Thymus (tissue), 11 donors: ENCODE measurements at regions not wholly inside any gene's neighbourhood (a gene's known extent, or its start where the extent isn't known, plus 50 kb on each side); places are given as distances from the start of the nearest gene placed in this dataset.
"Not testable (repeated sequence)": the region's sequence is repeated elsewhere in the genome, so short reads cannot be mapped to it uniquely, and the experiment has no call there.

Experiments
- DNase-seq, 9 donors: peaks; one replicate each; pipeline ENCODE4 v3.0.0-alpha.2; 2013; ENCODE audit warnings: low spot score in 9 of 9, low read depth in 6 of 9, missing footprints in 1 of 9
- H3K27ac ChIP-seq, 2 donors: one replicate each; pipeline ENCODE4 v1.5.1; 2013; ENCODE audit warnings: control low read depth in 1 of 2, low read depth in 1 of 2, low read length in 1 of 2, mild to moderate bottlenecking in 1 of 2, moderate library complexity in 1 of 2
- H3K27me3 ChIP-seq, 2 donors: one replicate each; pipeline ENCODE4 v1.5.1; 2013; ENCODE audit warnings: low read length in 1 of 2; ENCODE audit not compliant: control insufficient read depth in 2 of 2, insufficient read depth in 1 of 2
- H3K36me3 ChIP-seq, 2 donors: one replicate each; pipeline ENCODE4 v1.5.1; 2013; ENCODE audit warnings: low read length in 1 of 2, mild to moderate bottlenecking in 1 of 2, moderate library complexity in 1 of 2; ENCODE audit not compliant: control insufficient read depth in 2 of 2, insufficient read depth in 2 of 2
- H3K4me1 ChIP-seq, 2 donors: one replicate each; pipeline ENCODE4 v1.5.1; 2013; ENCODE audit warnings: low read length in 2 of 2; ENCODE audit not compliant: control insufficient read depth in 2 of 2, insufficient read depth in 2 of 2
- H3K4me3 ChIP-seq, 2 donors: one replicate each; pipeline ENCODE4 v1.5.1; 2013; ENCODE audit warnings: low read length in 2 of 2, control low read depth in 1 of 2, mild to moderate bottlenecking in 1 of 2
- H3K9me3 ChIP-seq, 2 donors: one replicate each; pipeline ENCODE4 v1.5.1; 2013; ENCODE audit warnings: low read length in 1 of 2, mild to moderate bottlenecking in 1 of 2; ENCODE audit not compliant: control insufficient read depth in 2 of 2, insufficient read depth in 1 of 2
- WGBS: extraction: QIAGEN DNeasy Blood & Tissue Kit; methylation state at CpG from one replicate; pipeline ENCODE4 v1.1.7; 2013; 5-methylcytosine and 5-hydroxymethylcytosine counted together
- donor health status: healthy.

GRCh38 chr16:63776437-63776836, 1345.4 kb downstream of the CDH11 start:
- no peak for DNase-seq
- Histone ChIP-seq H3K4me1 (no peaks in the 10 kb centered on the region), H3K4me3 (no peak overlapping the region)

DNA sequence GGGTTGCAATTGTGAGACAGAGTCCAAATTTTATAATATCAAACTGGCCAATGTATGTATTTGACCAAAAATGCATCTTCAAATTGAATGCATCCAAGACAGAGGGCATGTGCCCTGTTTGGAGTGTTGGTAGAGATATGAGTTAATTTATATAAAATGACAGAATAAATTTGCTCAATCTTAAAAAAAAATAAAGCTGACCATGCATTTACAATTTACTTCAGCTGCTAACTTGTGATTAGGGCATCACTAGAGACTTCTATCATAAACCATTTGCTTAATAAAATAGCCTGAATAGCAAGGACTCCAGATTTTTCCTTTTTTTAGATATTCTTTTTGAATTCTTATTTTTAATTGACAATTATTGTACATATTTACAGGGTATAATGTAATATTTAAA, 1345.8 kb downstream of the CDH11 start:
- no peak overlapping the region for H3K27ac ChIP-seq
- no peaks in the 10 kb centered on the region for H3K4me1 ChIP-seq
- no peaks in the 10 kb centered on the region for H3K9me3 ChIP-seq
- no peak overlapping the region for H3K4me3 ChIP-seq
- no peaks in the 10 kb centered on the region for H3K36me3 ChIP-seq
- H3K27me3 ChIP-seq, result no peaks in the 10 kb centered on the region
- no peak for DNase-seq

More at GRCh38 chr16:63776437-63776836, 1345.4 kb downstream of the CDH11 start:
- Histone ChIP-seq H3K27me3 (no peaks in the 10 kb centered on the region), H3K27ac (no peak overlapping the region), H3K9me3 (no peaks in the 10 kb centered on the region), H3K36me3 (no peaks in the 10 kb centered on the region)

DNA sequence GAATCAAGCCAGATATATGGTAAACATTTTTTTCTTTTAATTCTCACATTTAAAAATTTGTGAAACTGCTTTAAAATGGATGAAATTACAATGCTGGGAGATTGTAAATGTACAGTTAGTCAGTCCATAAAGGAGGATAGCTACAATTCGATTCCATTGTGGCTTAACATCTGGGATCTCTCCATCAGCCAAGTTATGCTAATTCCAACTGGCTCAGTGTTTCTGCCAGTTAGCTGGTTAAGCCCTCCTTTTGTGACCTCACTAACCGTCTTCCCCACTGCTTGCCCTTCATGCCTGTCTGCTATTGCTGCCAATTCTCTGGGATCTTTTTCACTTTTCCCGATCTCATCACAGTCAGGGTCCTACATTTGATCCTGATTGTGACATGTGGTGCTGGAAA, 1347.6 kb downstream of the CDH11 start:
- Histone ChIP-seq H3K4me1 (no peaks in the 10 kb centered on the region), H3K27ac (no peak overlapping the region), H3K36me3 (no peaks in the 10 kb centered on the region), H3K4me3 (no peak overlapping the region), H3K27me3 (no peaks in the 10 kb centered on the region), H3K9me3 (no peaks in the 10 kb centered on the region)
- WGBS, result 95% methylated on average over 3 of the region's 3 CpGs
- DNase-seq, result no peak

GRCh38 chr16:63769211-63769610, 1352.7 kb downstream of the CDH11 start:
- H3K4me3 ChIP-seq, result no peak overlapping the region
- H3K27me3 ChIP-seq, result no peaks in the 10 kb centered on the region
- no peaks in the 10 kb centered on the region for H3K4me1 ChIP-seq
- no peak for DNase-seq
- 83% methylated on average over 2 of the region's 2 CpGs for WGBS
- no peak overlapping the region for H3K27ac ChIP-seq
- H3K9me3 ChIP-seq, result no peaks in the 10 kb centered on the region
- no peaks in the 10 kb centered on the region for H3K36me3 ChIP-seq

DNA sequence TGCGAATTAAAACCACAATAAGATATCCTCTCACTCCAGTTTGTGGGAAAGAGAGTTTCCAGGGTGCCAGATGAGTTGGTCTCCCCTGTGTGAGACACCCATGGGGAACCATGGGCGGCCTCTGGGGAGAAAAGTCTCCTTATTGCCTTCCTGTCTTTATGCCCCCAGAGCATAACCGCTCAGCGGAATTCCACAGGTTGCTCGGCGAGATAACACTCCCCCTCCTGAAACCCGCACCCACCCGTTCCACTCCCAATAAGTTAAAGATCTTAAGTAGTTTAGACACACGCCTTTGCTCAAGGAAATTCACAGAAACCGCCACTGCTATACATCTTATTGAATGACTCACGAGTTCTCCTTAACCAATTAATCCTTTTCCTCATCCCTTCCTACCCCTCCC, 1361.6 kb downstream of the CDH11 start:
- WGBS, result 89% methylated on average over 11 of the region's 11 CpGs
- not testable (repeated sequence) for H3K36me3 ChIP-seq, H3K4me1 ChIP-seq, DNase-seq, H3K27ac ChIP-seq, H3K27me3 ChIP-seq, H3K9me3 ChIP-seq, H3K4me3 ChIP-seq

- no peaks in the 10 kb centered on the region for H3K9me3 ChIP-seq
- DNase-seq, result no peak
- H3K4me3 ChIP-seq, result no peak overlapping the region
- H3K36me3 ChIP-seq, result no peaks in the 10 kb centered on the region
- no peaks in the 10 kb centered on the region for H3K4me1 ChIP-seq
- H3K27ac ChIP-seq, result no peak overlapping the region
- no peaks in the 10 kb centered on the region for H3K27me3 ChIP-seq
Measured at GRCh38 chr16:63752347-63752746, 1369.5 kb downstream of the CDH11 start.

DNA sequence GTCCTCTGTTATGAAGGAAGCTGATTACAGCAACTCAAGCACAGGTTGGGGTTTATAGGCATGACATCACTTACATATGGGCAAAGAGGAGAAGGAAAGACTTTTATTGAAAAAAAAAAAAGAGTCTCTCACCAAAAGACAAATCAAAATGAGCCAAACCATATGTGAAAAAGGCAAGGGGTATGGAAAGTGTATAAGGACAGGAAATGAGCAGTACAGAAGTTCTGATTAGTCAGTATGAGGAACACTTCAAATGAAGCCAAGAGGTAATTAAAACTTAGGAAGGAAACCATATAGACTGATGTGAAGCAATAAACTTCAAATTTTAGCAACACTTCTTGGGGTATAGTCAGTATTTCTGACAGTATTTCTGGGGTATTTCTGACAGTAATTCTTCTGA, 1372.6 kb downstream of the CDH11 start:
- Histone ChIP-seq H3K27me3 (no peaks in the 10 kb centered on the region), H3K4me1 (no peaks in the 10 kb centered on the region), H3K9me3 (peaks cover 0 to 5% of the 10 kb centered on the region in 2 donors), H3K27ac (no peak overlapping the region), H3K4me3 (no peak overlapping the region), H3K36me3 (no peaks in the 10 kb centered on the region)
- no peak for DNase-seq

GRCh38 chr16:63745456-63745855, 1376.4 kb downstream of the CDH11 start:
- H3K27ac ChIP-seq, result no peak overlapping the region
- no peak overlapping the region for H3K4me3 ChIP-seq
- H3K27me3 ChIP-seq, result no peaks in the 10 kb centered on the region
- no peaks in the 10 kb centered on the region for H3K36me3 ChIP-seq
- 98% methylated on average over 4 of the region's 4 CpGs for WGBS
- H3K4me1 ChIP-seq, result no peaks in the 10 kb centered on the region
- DNase-seq, result no peak
- H3K9me3 ChIP-seq, result peaks cover 0 to 6% of the 10 kb centered on the region in 2 donors

GRCh38 chr16:63744077-63744874, 1377.6 kb downstream of the CDH11 start:
- Histone ChIP-seq H3K36me3 (no peaks in the 10 kb centered on the region), H3K9me3 (peaks cover 0 to 6% of the 10 kb centered on the region in 2 donors), H3K4me3 (no peak overlapping the region), H3K4me1 (no peaks in the 10 kb centered on the region), H3K27ac (no peak overlapping the region), H3K27me3 (no peaks in the 10 kb centered on the region)
- WGBS, result 93% methylated on average over 13 of the region's 13 CpGs
- DNase-seq, result no peak
